Spleen (tissue), 11 donors: ENCODE measurements at regions not wholly inside any gene's neighbourhood (a gene's known extent, or its start where the extent isn't known, plus 50 kb on each side); places are given as distances from the start of the nearest gene placed in this dataset.

ENCODE experiments used
- DNase-seq: peaks from one replicate; pipeline ENCODE4 v3.0.0-alpha.2; 2020
- H3K27ac ChIP-seq, 8 donors: fragments of 200-600 bp; sonication (generic) in 7 of 8; 1 replicate in 4 of 8; 2 replicates in 4 of 8; pipeline versions ENCODE4 v1.5.0 to v1.8.0; 2016 to 2021; ENCODE audit warnings: inconsistent platforms in 4 of 8, mild to moderate bottlenecking in 4 of 8, moderate library complexity in 1 of 8
- H3K27me3 ChIP-seq, 7 donors: fragments of 200-600 bp; sonication (generic) in 6 of 7; replicated peaks in 1 of 7; 1 replicate in 4 of 7; 2 replicates in 3 of 7; pipeline versions ENCODE4 v1.5.0 to v1.8.0; 2016 to 2021; ENCODE audit warnings: inconsistent platforms in 3 of 7, mild to moderate bottlenecking in 1 of 7
- H3K36me3 ChIP-seq, 6 donors: fragments of 200-600 bp; sonication (generic) in 5 of 6; 1 replicate in 4 of 6; 2 replicates in 2 of 6; pipeline versions ENCODE4 v1.5.0 to v1.8.0; 2016 to 2021; ENCODE audit warnings: inconsistent platforms in 2 of 6
- H3K4me1 ChIP-seq, 6 donors: fragments of 200-600 bp; sonication (generic) in 5 of 6; 1 replicate in 3 of 6; 2 replicates in 3 of 6; pipeline versions ENCODE4 v1.5.0 to v1.8.0; 2016 to 2021; ENCODE audit warnings: inconsistent platforms in 3 of 6
- H3K4me3 ChIP-seq, 8 donors: fragments of 200-600 bp; sonication (generic) in 7 of 8; 1 replicate in 4 of 8; 2 replicates in 4 of 8; pipeline versions ENCODE4 v1.5.0 to v1.8.0; 2016 to 2021; ENCODE audit warnings: inconsistent platforms in 4 of 8, mild to moderate bottlenecking in 4 of 8, moderate library complexity in 2 of 8
- H3K9me3 ChIP-seq, 8 donors: fragments of 200-600 bp; sonication (generic) in 7 of 8; 1 replicate in 4 of 8; 2 replicates in 4 of 8; pipeline versions ENCODE4 v1.5.0 to v1.8.0; 2016 to 2021; ENCODE audit warnings: inconsistent platforms in 4 of 8
- CTCF ChIP-seq, 11 experiments: fragments of 200-600 bp in 7 of 11; fragments of 450-650 bp in 4 of 11; sonication (generic) in 4 of 11; IDR thresholded peaks in 8 of 11; conservative IDR thresholded peaks in 3 of 11; 1 replicate in 7 of 11; 2 replicates in 4 of 11; pipeline versions ENCODE4 v1.4.0 to v1.8.0; 2016 to 2021; ENCODE audit warnings: antibody characterized with exemption in 11 of 11, inconsistent platforms in 4 of 11, mild to moderate bottlenecking in 1 of 11
- POLR2A ChIP-seq, 3 donors: fragments of 450-650 bp; IDR thresholded peaks; one replicate each; pipeline ENCODE4 v1.5.1; 2017; ENCODE audit warnings: antibody characterized with exemption in 3 of 3, mild to moderate bottlenecking in 1 of 3
- POLR2AphosphoS5 ChIP-seq, 3 donors: sonication (generic); formaldehyde crosslinking; IDR thresholded peaks; one replicate each; pipeline ENCODE4 v1.5.1; 2017; ENCODE audit warnings: antibody characterized with exemption in 3 of 3
- WGBS, 5 donors: extraction: QIAGEN DNeasy Blood & Tissue Kit in 3 of 5; methylation state at CpG; one replicate each; pipeline versions ENCODE4 v1.1.5 to v1.1.7; 2013 to 2018; 5-methylcytosine and 5-hydroxymethylcytosine counted together
- intact Hi-C: fragments of 100-400 bp; cut with DNase I; formaldehyde crosslinking; loops from one replicate; pipeline ENCODE4 v1.15.0; 2023; ENCODE audit warnings: low total_unique reads
- donor health status: healthy with polysubstance abuse.
- donor health status: DM: no; HTN: no; CAD: no; lungs with moderate emphysema.
- donor health status: DM: no; HTN: no; CAD: no.
- donor health status: Bipolar disorder and iron deficiency.
- donor health status: healthy.
- donor health status: DM: no; HTN: no; CAD: no.
- donor health status: DM: yes; HTN: yes; CAD: no.

- H3K27ac ChIP-seq: no peak overlapping the region
- TF ChIP-seq POLR2A (IDR thresholded peaks at IDR 0.05) (no peak), POLR2AphosphoS5 (IDR thresholded peaks at IDR 0.05) (no peak), CTCF (IDR thresholded peaks at IDR 0.05 in 8 of 11, conservative IDR thresholded peaks at IDR 0.05 in 3 of 11) (no peak)
- no peaks in the 10 kb centered on the region for H3K9me3 ChIP-seq
- WGBS, 5 donors: 78 to 90% (median 85%) methylated on average over 4 of the region's 4 CpGs
- DNase-seq: no peak
- no peaks in the 10 kb centered on the region for H3K36me3 ChIP-seq
- no peak overlapping the region for H3K4me3 ChIP-seq
- H3K4me1 ChIP-seq: no peaks in the 10 kb centered on the region
- intact Hi-C loops: no loop called here
- no peaks in the 10 kb centered on the region for H3K27me3 ChIP-seq
Observed at GRCh38 chr10:33828592-33828991, 494.1 kb upstream of the NRP1 start.

- no peak overlapping the region for H3K27ac ChIP-seq
- H3K9me3 ChIP-seq: no peaks in the 10 kb centered on the region
- intact Hi-C loops: no loop called here
- no peaks in the 10 kb centered on the region for H3K27me3 ChIP-seq
- TF ChIP-seq CTCF (IDR thresholded peaks at IDR 0.05 in 8 of 11, conservative IDR thresholded peaks at IDR 0.05 in 3 of 11): no peak
- TF ChIP-seq POLR2AphosphoS5 (IDR thresholded peaks at IDR 0.05): no peak
- TF ChIP-seq POLR2A (IDR thresholded peaks at IDR 0.05): no peak
- H3K4me3 ChIP-seq: no peak overlapping the region
- H3K36me3 ChIP-seq: no peaks in the 10 kb centered on the region
- no peaks in the 10 kb centered on the region for H3K4me1 ChIP-seq
- WGBS, 5 donors: 92 to 100% (median 97%) methylated on average over 1 of the region's 1 CpG
- DNase-seq: no peak
Observed at GRCh38 chr10:33826186-33826585, 491.7 kb upstream of the NRP1 start.

DNA sequence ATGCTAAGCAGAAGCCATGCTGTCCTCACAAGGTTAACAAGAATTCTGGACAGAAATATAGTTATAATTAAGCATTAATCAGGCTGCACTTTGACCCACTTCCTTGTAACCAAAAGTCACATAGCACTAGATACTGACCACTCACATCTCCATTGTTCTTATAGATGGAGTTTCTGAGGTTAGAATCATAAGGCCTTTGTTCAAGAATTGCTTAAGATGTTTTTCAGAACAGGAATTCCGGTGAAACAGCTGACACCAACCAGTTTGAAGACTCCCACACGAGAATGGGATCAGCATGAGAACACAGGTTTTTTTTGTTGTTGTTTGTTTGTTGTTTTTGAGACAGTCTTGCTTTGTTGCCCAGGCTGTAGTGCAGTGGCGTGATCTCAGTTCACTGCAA lies 488.3 kb upstream of the NRP1 start:
- TF ChIP-seq CTCF (IDR thresholded peaks at IDR 0.05 in 8 of 11, conservative IDR thresholded peaks at IDR 0.05 in 3 of 11): no peak
- TF ChIP-seq POLR2A (IDR thresholded peaks at IDR 0.05): no peak
- no peak for TF ChIP-seq POLR2AphosphoS5 (IDR thresholded peaks at IDR 0.05)
- Histone ChIP-seq H3K27me3 (no peaks in the 10 kb centered on the region), H3K4me1 (peaks cover 0 to 7% (median 0%) of the 10 kb centered on the region in 6 donors), H3K27ac (no peak overlapping the region), H3K36me3 (no peaks in the 10 kb centered on the region), H3K4me3 (no peak overlapping the region), H3K9me3 (no peaks in the 10 kb centered on the region)
- intact Hi-C loops: no loop called here
- 73 to 88% (median 83%) methylated on average over 3 of the region's 3 CpGs for WGBS, 5 donors
- no peak for DNase-seq

- Histone ChIP-seq H3K4me3 (no peak overlapping the region), H3K27me3 (no peaks in the 10 kb centered on the region), H3K9me3 (no peaks in the 10 kb centered on the region), H3K36me3 (no peaks in the 10 kb centered on the region), H3K4me1 (peaks cover 0 to 7% (median 0%) of the 10 kb centered on the region in 6 donors), H3K27ac (no peak overlapping the region)
- DNase-seq: no peak
- no peak for TF ChIP-seq POLR2A (IDR thresholded peaks at IDR 0.05)
- no peak for TF ChIP-seq CTCF (IDR thresholded peaks at IDR 0.05 in 8 of 11, conservative IDR thresholded peaks at IDR 0.05 in 3 of 11)
- no peak for TF ChIP-seq POLR2AphosphoS5 (IDR thresholded peaks at IDR 0.05)
- WGBS, 5 donors: 67 to 90% (median 86%) methylated on average over 4 of the region's 4 CpGs
- intact Hi-C loops: no loop called here
Observed at GRCh38 chr10:33820531-33820930, 486.1 kb upstream of the NRP1 start.
